Panc1 (cell line): ENCODE measurements at regions not wholly inside any gene's neighbourhood (a gene's known extent, or its start where the extent isn't known, plus 50 kb on each side); places are given as distances from the start of the nearest gene placed in this dataset.

Experiments
- ATAC-seq: fragments of 200-7000 bp; cut with Tn5 transposase; 2 replicates; pipeline ENCODE4 v1.9.1; 2020; ENCODE audit warnings: mild to moderate bottlenecking, moderate library complexity
- BruUV-seq: library from RNA; stranded (reverse); fragments of 400-500 nt; replicated peaks from 2 replicates; lab custom pipeline; 2021; lab: Mats Ljungman, UMichigan
- CTCF ChIA-PET: fragments of 300-600 bp; sonication (Branson Sonifier 250); formaldehyde crosslinking; loops from one replicate; lab custom pipeline; 2022; ENCODE audit warnings: antibody characterized with exemption; lab: Charles Lee
- POLR2A ChIA-PET: fragments of 300-600 bp; sonication (Branson Sonifier 250); formaldehyde crosslinking; loops from one replicate; lab custom pipeline; 2022; ENCODE audit warnings: antibody characterized with exemption; lab: Charles Lee
- DNase-seq: peaks from one replicate; pipeline ENCODE4 v3.0.0-alpha.2; 2010; ENCODE audit warnings: low read depth, low spot score
- H3K27ac ChIP-seq: 2 replicates; pipeline ENCODE4 v1.5.1; 2011; ENCODE audit warnings: mild to moderate bottlenecking, low read length, inconsistent platforms
- H3K27me3 ChIP-seq: fragments of 200-500 bp; sonication (Bioruptor generic); 2 replicates; pipeline ENCODE4 v1.6.0; 2014; ENCODE audit warnings: low read length, inconsistent platforms; ENCODE audit not compliant: control insufficient read depth, insufficient read depth
- H3K36me3 ChIP-seq: fragments of 200-500 bp; sonication (Bioruptor generic); 2 replicates; pipeline ENCODE4 v1.5.1; 2014; ENCODE audit warnings: inconsistent platforms, mild to moderate bottlenecking, low read length, moderate library complexity; ENCODE audit not compliant: control insufficient read depth, insufficient read depth
- H3K4me1 ChIP-seq: 2 replicates; pipeline ENCODE4 v1.5.1; 2011; ENCODE audit warnings: inconsistent platforms, mild to moderate bottlenecking, low read length, moderate library complexity; ENCODE audit not compliant: control insufficient read depth, insufficient read depth
- H3K4me3 ChIP-seq, 2 experiments: 2 replicates each; pipeline ENCODE4 v1.5.1; 2011 to 2012; ENCODE audit warnings: low read depth in 2 of 2, low read length in 2 of 2, mild to moderate bottlenecking in 2 of 2, inconsistent platforms in 1 of 2, moderate library complexity in 1 of 2
- H3K9me3 ChIP-seq: fragments of 200-500 bp; sonication (Bioruptor generic); 2 replicates; pipeline ENCODE4 v1.5.1; 2014; ENCODE audit warnings: low read depth, mild to moderate bottlenecking, inconsistent platforms, low read length, moderate library complexity; ENCODE audit not compliant: control insufficient read depth, insufficient read depth
- CTCF ChIP-seq: fragments of 450-650 bp; IDR thresholded peaks from 2 replicates; pipeline ENCODE4 v1.5.1; 2017; ENCODE audit warnings: mild to moderate bottlenecking
- POLR2AphosphoS5 ChIP-seq: IDR thresholded peaks from 2 replicates; pipeline ENCODE4 v1.6.1; 2012; ENCODE audit warnings: mild to moderate bottlenecking, low read depth, low read length, moderate library complexity
- SIN3A ChIP-seq: IDR thresholded peaks from 2 replicates; pipeline ENCODE4 v1.6.1; 2012; ENCODE audit warnings: low read depth, mild to moderate bottlenecking, low read length, moderate library complexity, borderline replicate concordance; ENCODE audit not compliant: insufficient read depth
- TCF7L2 ChIP-seq: IDR thresholded peaks from 2 replicates; pipeline ENCODE4 v1.6.1; 2011; ENCODE audit warnings: mild to moderate bottlenecking, low read depth, low read length, inconsistent platforms
- in situ Hi-C: cut with HindIII; loops from 2 replicates; pipeline ENCODE4 v1.10.0; 2016; ENCODE audit warnings: low sequenced_read_pairs, low pct_unique_long_range_greater_than_20kb
- intact Hi-C: fragments of 100-400 bp; cut with micrococcal nuclease; formaldehyde crosslinking; loops from one replicate; pipeline ENCODE4 v1.10.0; 2022; ENCODE audit not compliant: unreplicated experiment
- TF ChIP-seq, protein P1 (sequence below), 2 experiments: IDR thresholded peaks; 2 replicates each; pipeline ENCODE4 v1.6.1; 2011 to 2012; ENCODE audit warnings: low read depth in 2 of 2, control low read depth in 1 of 2, low read length in 1 of 2, mild to moderate bottlenecking in 1 of 2, moderate library complexity in 1 of 2; ENCODE audit not compliant: insufficient read depth in 1 of 2

GRCh38 chr7:8371742-8372141 is 61.7 kb upstream of the NXPH1 start:
- POLR2A ChIA-PET = no interaction called here
- intact Hi-C loops = no loop called here
- H3K4me1 ChIP-seq = no peaks in the 10 kb centered on the region
- CTCF ChIA-PET = no interaction called here
- ATAC-seq (no peak), DNase-seq (no peak)
- H3K27me3 ChIP-seq = no peaks in the 10 kb centered on the region
- no peaks in the 10 kb centered on the region for H3K36me3 ChIP-seq
- no peak for TF ChIP-seq SIN3A
- no peak for TF ChIP-seq TCF7L2
- TF ChIP-seq CTCF = no peak
- TF ChIP-seq POLR2AphosphoS5 = no peak
- TF ChIP-seq, protein P1, sequence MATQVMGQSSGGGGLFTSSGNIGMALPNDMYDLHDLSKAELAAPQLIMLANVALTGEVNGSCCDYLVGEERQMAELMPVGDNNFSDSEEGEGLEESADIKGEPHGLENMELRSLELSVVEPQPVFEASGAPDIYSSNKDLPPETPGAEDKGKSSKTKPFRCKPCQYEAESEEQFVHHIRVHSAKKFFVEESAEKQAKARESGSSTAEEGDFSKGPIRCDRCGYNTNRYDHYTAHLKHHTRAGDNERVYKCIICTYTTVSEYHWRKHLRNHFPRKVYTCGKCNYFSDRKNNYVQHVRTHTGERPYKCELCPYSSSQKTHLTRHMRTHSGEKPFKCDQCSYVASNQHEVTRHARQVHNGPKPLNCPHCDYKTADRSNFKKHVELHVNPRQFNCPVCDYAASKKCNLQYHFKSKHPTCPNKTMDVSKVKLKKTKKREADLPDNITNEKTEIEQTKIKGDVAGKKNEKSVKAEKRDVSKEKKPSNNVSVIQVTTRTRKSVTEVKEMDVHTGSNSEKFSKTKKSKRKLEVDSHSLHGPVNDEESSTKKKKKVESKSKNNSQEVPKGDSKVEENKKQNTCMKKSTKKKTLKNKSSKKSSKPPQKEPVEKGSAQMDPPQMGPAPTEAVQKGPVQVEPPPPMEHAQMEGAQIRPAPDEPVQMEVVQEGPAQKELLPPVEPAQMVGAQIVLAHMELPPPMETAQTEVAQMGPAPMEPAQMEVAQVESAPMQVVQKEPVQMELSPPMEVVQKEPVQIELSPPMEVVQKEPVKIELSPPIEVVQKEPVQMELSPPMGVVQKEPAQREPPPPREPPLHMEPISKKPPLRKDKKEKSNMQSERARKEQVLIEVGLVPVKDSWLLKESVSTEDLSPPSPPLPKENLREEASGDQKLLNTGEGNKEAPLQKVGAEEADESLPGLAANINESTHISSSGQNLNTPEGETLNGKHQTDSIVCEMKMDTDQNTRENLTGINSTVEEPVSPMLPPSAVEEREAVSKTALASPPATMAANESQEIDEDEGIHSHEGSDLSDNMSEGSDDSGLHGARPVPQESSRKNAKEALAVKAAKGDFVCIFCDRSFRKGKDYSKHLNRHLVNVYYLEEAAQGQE (IDR thresholded peaks at IDR 0.05; ENCODE audit: insufficient read depth in 1 of 2, low read depth in 2 of 2, low read length in 1 of 2) = no peak
- H3K9me3 ChIP-seq = no peaks in the 10 kb centered on the region
- in situ Hi-C loops = no loop called here
- no peak overlapping the region for H3K27ac ChIP-seq
- no peak overlapping the region for H3K4me3 ChIP-seq
- no TSS peak for BruUV-seq

GRCh38 chr7:8373851-8374250 is 59.6 kb upstream of the NXPH1 start:
- in situ Hi-C loops (no loop called here), intact Hi-C loops (no loop called here)
- H3K9me3 ChIP-seq = no peaks in the 10 kb centered on the region
- no peak overlapping the region for H3K27ac ChIP-seq
- TF ChIP-seq TCF7L2 (no peak), SIN3A (no peak), POLR2AphosphoS5 (no peak), CTCF (no peak)
- TF ChIP-seq, protein P1 (IDR thresholded peaks at IDR 0.05; ENCODE audit: insufficient read depth in 1 of 2, low read depth in 2 of 2, low read length in 1 of 2) = no peak
- H3K27me3 ChIP-seq = no peaks in the 10 kb centered on the region
- DNase-seq = no peak
- no peaks in the 10 kb centered on the region for H3K4me1 ChIP-seq
- no peak for ATAC-seq
- H3K4me3 ChIP-seq = no peak overlapping the region
- ChIA-PET POLR2A (no interaction called here), CTCF (no interaction called here)
- BruUV-seq = no TSS peak
- H3K36me3 ChIP-seq = no peaks in the 10 kb centered on the region
